HFFc6 (cell line): ENCODE measurements at regions not wholly inside any gene's neighbourhood (a gene's known extent, or its start where the extent isn't known, plus 50 kb on each side); places are given as distances from the start of the nearest gene placed in this dataset.
"Not testable (repeated sequence)": the region's sequence is repeated elsewhere in the genome, so short reads cannot be mapped to it uniquely, and the experiment has no call there.

Experiments used
- DNase-seq: peaks from one replicate; pipeline ENCODE4 v3.0.0-alpha.2; 2018
- H3K27ac Mint-ChIP-seq: 2 replicates; pipeline ENCODE4 v1.8.0; 2020; ENCODE audit warnings: mild to moderate bottlenecking, mixed read lengths
- H3K27me3 Mint-ChIP-seq: 2 replicates; pipeline ENCODE4 v1.8.0; 2021; ENCODE audit warnings: mild to moderate bottlenecking, moderate library complexity, mixed read lengths; ENCODE audit not compliant: insufficient read depth
- H3K36me3 Mint-ChIP-seq: 2 replicates; pipeline ENCODE4 v1.8.0; 2021; ENCODE audit warnings: low read depth, mixed read lengths
- H3K4me1 Mint-ChIP-seq: 2 replicates; pipeline ENCODE4 v1.8.0; 2020; ENCODE audit warnings: low read depth, mixed read lengths
- H3K4me3 Mint-ChIP-seq: 2 replicates; pipeline ENCODE4 v1.8.0; 2020; ENCODE audit warnings: mild to moderate bottlenecking, moderate library complexity, mixed read lengths
- H3K9me3 Mint-ChIP-seq: 2 replicates; pipeline ENCODE4 v1.8.0; 2020; ENCODE audit warnings: mild to moderate bottlenecking, mixed read lengths
- TF ChIP-seq, protein P1 (sequence below): fragments of 200-600 bp; sonication (generic); IDR thresholded peaks from 2 replicates; pipeline ENCODE4 v1.5.0; 2021; ENCODE audit warnings: antibody characterized with exemption, mild to moderate bottlenecking

GRCh38 chr10:90089719-90090118, 388.3 kb downstream of the KIF20B start:
- no peak for DNase-seq
- Mint-ChIP-seq H3K9me3 (peaks cover 19% of the 10 kb centered on the region), H3K36me3 (no peaks in the 10 kb centered on the region), H3K4me1 (no peaks in the 10 kb centered on the region), H3K4me3 (no peak overlapping the region), H3K27ac (no peak overlapping the region), H3K27me3 (peaks cover 2% of the 10 kb centered on the region; the same call in 1 of the 2 replicates)
- TF ChIP-seq, protein P1, sequence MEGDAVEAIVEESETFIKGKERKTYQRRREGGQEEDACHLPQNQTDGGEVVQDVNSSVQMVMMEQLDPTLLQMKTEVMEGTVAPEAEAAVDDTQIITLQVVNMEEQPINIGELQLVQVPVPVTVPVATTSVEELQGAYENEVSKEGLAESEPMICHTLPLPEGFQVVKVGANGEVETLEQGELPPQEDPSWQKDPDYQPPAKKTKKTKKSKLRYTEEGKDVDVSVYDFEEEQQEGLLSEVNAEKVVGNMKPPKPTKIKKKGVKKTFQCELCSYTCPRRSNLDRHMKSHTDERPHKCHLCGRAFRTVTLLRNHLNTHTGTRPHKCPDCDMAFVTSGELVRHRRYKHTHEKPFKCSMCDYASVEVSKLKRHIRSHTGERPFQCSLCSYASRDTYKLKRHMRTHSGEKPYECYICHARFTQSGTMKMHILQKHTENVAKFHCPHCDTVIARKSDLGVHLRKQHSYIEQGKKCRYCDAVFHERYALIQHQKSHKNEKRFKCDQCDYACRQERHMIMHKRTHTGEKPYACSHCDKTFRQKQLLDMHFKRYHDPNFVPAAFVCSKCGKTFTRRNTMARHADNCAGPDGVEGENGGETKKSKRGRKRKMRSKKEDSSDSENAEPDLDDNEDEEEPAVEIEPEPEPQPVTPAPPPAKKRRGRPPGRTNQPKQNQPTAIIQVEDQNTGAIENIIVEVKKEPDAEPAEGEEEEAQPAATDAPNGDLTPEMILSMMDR, result no peak

DNA sequence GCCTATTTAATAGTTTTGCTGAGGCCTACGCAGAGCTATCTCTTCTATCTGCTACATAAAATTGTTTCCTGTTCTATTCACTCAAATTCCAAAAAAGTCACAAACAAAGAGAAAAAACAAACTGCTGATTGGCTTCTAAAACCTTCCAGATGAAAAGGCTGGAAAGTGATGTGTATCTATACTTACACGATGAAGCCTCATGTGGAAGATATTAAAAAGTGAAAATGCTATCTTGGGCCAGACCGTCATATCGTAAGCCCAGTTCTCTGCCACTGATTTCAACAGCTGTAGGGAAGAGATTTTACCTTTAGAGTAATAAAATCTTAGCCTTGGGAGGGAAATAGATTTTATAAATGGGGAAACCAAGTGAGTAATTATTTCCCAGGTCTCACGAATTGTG, 394.8 kb downstream of the KIF20B start:
- Mint-ChIP-seq H3K9me3 (peaks cover 32% of the 10 kb centered on the region), H3K4me3 (no peak overlapping the region), H3K36me3 (no peaks in the 10 kb centered on the region), H3K4me1 (no peaks in the 10 kb centered on the region), H3K27me3 (no peaks in the 10 kb centered on the region), H3K27ac (no peak overlapping the region)
- TF ChIP-seq, protein P1, result no peak
- no peak for DNase-seq

GRCh38 chr10:90107581-90107980, 406.2 kb downstream of the KIF20B start:
- H3K4me3 Mint-ChIP-seq, H3K4me1 Mint-ChIP-seq, H3K27me3 Mint-ChIP-seq, H3K36me3 Mint-ChIP-seq, H3K27ac Mint-ChIP-seq, DNase-seq: not testable (repeated sequence)
- H3K9me3 Mint-ChIP-seq, result peaks cover 39% of the 10 kb centered on the region

DNA sequence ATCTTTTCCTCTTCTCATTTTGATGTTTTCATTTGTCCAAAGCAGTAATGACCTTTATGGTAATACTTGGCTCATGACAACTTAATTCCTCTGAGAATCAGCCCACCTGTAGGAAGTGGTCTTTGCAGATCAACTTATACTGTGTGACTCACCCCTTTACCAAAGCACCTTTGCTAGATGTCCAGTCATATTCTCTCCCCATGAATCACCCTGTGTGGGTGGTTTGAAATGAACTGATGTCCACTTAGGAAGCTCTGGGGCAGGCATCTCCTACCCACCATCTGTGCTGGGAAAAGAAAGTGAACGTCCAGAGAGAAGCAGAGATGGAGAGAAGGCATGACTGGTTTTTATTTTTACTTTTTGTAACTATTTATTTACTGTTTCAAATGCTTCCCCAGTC, 410.3 kb downstream of the KIF20B start:
- TF ChIP-seq, protein P1, result no peak
- no peak for DNase-seq
- Mint-ChIP-seq H3K4me3 (no peak overlapping the region), H3K9me3 (peaks cover 44% of the 10 kb centered on the region), H3K27me3 (no peaks in the 10 kb centered on the region), H3K4me1 (no peaks in the 10 kb centered on the region), H3K27ac (no peak overlapping the region), H3K36me3 (no peaks in the 10 kb centered on the region)

- Mint-ChIP-seq H3K4me1 (no peaks in the 10 kb centered on the region), H3K27me3 (no peaks in the 10 kb centered on the region), H3K27ac (no peak overlapping the region), H3K4me3 (no peak overlapping the region), H3K36me3 (no peaks in the 10 kb centered on the region), H3K9me3 (peaks cover 41% of the 10 kb centered on the region)
- TF ChIP-seq, protein P1, result no peak
- no peak for DNase-seq
Measured at GRCh38 chr10:90112681-90113080, 411.3 kb downstream of the KIF20B start.

DNA sequence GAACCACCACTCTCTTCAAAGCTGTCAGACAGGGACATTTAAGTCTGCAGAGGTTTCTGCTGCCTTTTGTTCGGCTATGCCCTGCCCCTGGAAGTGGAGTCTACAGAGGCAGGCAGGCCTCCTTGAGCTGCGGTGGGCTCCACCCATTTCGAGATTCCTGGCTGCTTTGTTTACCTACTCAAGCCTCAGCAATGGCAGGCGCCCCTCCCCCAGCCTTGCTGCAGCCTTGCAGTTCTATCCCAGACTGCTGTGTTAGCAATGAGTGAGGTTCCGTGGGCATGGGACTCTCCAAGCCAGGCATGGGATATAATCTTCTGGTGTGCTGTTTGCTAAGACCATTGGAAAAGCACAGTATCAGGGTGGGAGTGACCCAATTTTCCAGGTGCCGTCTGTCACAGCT, 417.2 kb downstream of the KIF20B start:
- not testable (repeated sequence) for H3K4me3 Mint-ChIP-seq, H3K27me3 Mint-ChIP-seq, H3K4me1 Mint-ChIP-seq, H3K27ac Mint-ChIP-seq, DNase-seq, H3K36me3 Mint-ChIP-seq
- H3K9me3 Mint-ChIP-seq, result peaks cover 56% of the 10 kb centered on the region

DNA sequence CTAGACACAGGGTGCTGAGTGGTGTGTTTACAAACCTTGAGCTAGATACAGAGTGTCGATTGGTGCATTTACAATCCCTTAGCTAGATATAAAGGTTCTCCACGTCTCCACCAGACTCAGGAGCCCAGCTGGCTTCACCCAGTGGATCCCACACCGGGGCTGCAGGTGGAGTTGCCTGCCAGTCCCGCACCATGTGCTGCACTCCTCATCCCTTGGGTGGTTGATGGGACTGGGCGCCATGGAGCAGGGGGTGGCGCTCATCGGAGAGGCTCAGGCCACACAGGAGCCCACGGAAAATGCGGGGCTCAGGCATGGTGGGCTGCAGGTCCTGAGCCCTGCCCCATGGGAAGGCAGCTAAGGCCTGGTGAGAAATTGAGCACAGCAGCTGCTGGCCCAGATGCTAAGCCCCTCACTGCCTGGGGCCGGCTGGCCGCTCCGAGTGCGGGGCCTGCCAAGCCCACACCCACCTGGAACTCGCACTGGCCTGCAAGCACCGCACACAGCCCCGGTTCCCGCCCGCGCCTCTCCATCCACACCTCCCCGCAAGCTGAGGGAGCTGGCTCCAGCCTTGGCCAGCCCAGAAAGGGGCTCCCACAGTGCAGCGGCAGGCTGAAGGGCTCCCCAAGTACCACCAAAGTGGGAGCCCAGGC, 418.4 kb downstream of the KIF20B start:
- not testable (repeated sequence) for H3K27me3 Mint-ChIP-seq, DNase-seq

More for the DNA sequence above, 418.4 kb downstream of the KIF20B start:
- peaks cover 44% of the 10 kb centered on the region for H3K9me3 Mint-ChIP-seq
- not testable (repeated sequence) for H3K4me1 Mint-ChIP-seq, H3K36me3 Mint-ChIP-seq, H3K4me3 Mint-ChIP-seq, H3K27ac Mint-ChIP-seq
